ENCODE measurements at regions not wholly inside any gene's neighbourhood (a gene's known extent, or its start where the extent isn't known, plus 50 kb on each side); places are given as distances from the start of the nearest gene placed in this dataset.
A peak's percentile ranks its signal among the peaks of the same experiment; 100 is the strongest.

DNA sequence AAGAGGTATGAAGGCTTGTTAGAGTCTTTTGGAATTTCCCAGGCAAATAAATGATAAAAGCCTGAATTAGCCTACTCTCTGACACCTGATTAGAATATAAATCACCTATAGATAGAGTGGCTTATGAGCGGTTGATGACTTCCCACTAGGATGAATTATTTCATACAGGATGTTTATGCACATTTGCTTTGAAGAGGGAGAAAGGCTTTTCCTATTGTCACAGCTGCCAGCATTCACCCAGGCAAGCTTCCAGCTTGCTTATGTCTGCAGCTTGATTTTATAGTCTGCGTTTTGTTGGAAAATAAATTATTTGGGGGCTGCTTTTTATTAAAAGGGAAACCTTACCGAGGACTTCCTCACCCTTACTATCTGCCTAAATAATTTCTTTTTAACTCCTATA lies 51.3 kb upstream of the EIF2S2 start:
- DNase-seq (ENCODE audit: low read depth): no peak

GRCh38 chr20:34164381-34164984 lies 52.4 kb upstream of the EIF2S2 start:
- no peak for DNase-seq (ENCODE audit: low read depth)

DNA sequence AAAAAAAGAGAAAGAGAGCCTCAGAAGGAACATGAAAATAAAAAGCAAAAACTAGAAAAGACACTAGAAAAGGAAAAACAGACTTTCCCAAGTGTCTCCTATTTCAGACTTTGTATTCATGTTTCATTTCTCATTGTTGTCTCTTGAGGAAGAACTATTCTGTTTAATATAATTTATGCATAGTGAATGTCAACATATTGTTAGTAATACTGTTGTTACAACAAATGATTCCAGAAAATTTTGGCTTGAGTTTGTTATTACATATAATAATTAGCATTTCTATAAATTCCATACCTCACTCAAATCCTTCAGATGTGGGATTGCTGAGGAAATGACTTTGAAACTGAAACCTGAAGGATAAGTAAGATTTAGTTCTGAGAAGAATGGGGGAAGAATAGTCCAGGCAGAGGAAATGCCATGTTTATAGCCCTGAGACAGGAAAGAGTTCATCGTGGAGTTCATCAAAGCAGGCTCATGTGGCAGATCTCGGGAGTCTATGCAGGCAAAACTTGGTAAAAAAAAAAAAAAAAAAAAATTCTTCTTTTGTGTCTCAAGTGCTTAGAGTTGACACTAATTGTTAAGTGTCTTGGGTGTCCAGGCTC lies 53.1 kb upstream of the EIF2S2 start:
- DNase-seq (ENCODE audit: low read depth): no peak

GRCh38 chr20:34171640-34172039 lies 59.6 kb upstream of the EIF2S2 start:
- no peak for DNase-seq (ENCODE audit: low read depth)

DNA sequence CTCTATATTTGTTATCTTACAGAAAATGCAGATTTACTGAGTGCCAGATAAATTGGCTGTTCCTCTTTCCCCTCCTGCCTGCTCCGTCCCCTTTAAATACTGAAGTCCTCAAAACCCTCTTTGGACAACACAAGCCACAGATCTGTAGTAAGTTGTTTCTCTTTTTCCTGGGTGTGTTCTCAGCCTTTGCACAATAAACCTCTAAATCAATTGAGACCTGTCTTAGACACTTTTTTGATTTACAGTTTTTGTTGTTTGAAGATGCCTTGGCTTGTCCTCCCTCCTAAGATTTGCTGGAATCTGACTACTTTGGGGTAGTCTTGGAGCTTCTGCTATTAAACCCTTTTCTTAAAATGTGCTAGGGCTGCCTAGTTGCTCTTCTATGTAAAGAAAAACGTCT lies 60.9 kb upstream of the EIF2S2 start:
- DNase-seq (ENCODE audit: low read depth): no peak

- DNase-seq (ENCODE audit: low read depth): no peak
Observed at GRCh38 chr20:34175079-34175478, 63.0 kb upstream of the EIF2S2 start.

DNA sequence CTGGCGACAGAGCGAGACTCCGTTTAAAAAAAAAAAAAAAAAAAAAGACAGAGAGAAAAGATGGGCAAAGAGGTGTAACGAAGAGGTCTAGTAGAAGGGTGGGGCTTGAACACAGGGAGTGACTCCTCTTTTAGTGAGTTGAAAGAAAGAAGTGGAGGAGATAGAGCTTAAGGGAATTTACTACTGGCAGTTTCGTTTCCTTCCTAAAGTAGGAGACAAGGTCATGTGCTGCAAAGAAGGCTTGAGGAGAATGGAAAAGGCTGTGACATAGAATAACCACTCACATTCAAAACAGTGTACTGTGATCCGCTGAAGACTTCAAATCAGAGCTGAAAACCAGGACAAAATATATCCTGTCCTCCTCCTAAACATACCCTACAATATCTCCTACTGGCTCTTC lies 63.8 kb upstream of the EIF2S2 start:
- DNase-seq (ENCODE audit: low read depth): no peak

- DNase-seq (ENCODE audit: low read depth): no peak
Observed at GRCh38 chr20:34177052-34177451, 64.2 kb upstream of the ASIP start.

GRCh38 chr20:34179637-34180360 lies 61.4 kb upstream of the ASIP start:
- DNase-seq (ENCODE audit: low read depth): peak; percentile 46

- DNase-seq (ENCODE audit: low read depth): peak; percentile 81
Observed at GRCh38 chr20:34180460-34181120, 60.6 kb upstream of the ASIP start.

DNA sequence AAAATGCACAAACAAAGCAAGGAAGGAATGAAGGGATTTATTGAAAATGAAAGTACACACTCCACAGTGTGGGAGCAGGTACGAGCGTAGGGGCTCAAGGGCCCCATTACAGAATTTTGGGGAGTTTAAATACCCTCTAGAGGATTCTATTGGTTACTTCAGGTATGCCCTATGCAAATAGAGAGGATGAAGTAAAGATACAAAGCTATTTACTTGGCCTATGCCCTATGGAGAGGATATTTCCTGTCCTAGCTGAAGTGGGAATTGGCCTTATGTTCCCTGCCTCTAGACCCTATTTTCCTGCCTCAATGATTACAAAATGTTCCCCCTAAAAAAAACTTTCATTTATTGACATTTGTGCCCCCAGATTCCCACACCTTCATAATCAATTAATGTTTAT lies 59.7 kb upstream of the ASIP start:
- no peak for DNase-seq (ENCODE audit: low read depth)

DNA sequence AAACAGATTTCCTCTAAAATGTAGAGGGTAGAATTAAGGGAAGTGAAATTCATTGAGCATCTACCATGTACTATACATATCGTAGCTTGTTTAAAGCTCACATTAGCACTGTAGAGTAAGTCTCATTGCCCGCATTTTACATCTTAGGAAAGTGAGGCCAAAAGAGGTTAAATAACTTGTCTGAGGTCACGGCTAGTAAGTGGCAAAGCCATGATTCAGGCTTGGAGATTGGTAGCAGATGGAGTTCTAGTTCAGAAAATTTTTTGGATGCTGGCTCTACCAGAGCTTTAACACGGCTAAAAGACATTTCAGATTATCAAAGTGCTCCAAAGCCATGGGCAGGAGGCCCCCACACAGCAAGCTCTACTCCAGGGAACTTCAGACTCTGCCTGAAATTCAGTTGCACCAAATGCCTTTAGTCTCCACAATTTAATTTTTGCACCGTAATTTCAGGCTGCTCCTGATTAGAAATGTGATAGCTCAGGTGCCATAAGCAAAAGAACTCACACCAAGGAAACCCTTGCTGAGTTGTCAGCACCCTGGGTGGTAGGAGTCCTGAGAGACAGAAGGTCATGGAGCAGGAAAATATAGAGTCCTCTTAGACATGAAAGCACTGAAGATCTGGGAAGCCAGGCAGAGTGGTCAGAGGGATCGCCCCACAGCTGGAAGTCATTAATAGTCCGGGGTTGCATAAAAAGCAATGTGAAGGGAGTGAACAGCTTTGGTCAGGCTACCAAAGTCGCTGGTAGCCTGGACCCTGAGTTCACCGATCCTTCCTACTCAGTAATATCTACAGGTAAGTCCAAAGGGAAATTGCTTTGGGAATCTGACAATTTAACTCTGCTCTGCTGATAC lies 55.2 kb upstream of the ASIP start:
- no peak for DNase-seq (ENCODE audit: low read depth)

DNA sequence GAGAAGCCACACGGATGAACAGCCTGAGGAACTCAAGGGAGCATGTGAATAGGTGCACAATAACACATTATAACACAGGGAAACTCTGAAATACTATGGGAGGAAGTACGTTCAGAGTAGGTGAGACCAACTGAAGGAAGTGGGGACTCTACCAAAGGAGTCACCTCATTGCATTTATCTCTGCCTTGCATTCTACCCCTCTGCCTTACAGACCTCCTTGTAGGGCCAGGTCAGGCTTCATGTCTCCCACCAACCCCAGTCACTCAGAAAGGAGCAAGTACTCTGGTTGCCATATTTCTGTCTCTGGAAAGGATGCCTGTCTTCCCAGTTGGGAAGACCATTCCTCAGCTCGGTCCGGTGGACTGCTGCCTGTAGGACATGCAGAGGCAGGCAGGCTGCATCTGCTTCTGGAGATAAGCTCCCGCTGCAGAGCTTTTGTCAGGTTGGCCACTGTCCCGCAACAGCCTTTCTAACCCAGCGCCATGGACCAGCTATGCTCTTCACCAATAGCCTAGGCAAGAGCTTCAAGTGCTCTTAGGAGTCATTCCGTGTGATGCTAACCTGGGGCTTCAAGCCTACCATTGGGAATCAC lies 51.6 kb upstream of the ASIP start:
- no peak for DNase-seq (ENCODE audit: low read depth)

- DNase-seq (ENCODE audit: low read depth): no peak
Observed at GRCh38 chr20:34190262-34190661, 51.0 kb upstream of the ASIP start.

- DNase-seq (ENCODE audit: low read depth): peak; percentile 69
Observed at GRCh38 chr20:34190679-34191090, 50.5 kb upstream of the ASIP start.
